Kidney (tissue), 13 donors: ENCODE measurements at regions not wholly inside any gene's neighbourhood (a gene's known extent, or its start where the extent isn't known, plus 50 kb on each side); places are given as distances from the start of the nearest gene placed in this dataset.

Experiments used
- DNase-seq, 5 donors: peaks; one replicate each; pipeline ENCODE4 v3.0.0-alpha.2; 2013 to 2020
- FAIRE-seq: peaks from 2 replicates; lab custom pipeline; 2012; peaks lifted over from hg19 to GRCh38; lab: Jason Lieb, UNC
- H3K27ac ChIP-seq, 2 donors: one replicate each; pipeline ENCODE4 v1.7.0; 2013; ENCODE audit warnings: low read depth in 2 of 2, low read length in 2 of 2, inconsistent platforms in 1 of 2
- H3K27me3 ChIP-seq: one replicate; pipeline ENCODE4 v1.7.1; 2013; ENCODE audit warnings: low read length, inconsistent platforms; ENCODE audit not compliant: control insufficient read depth, insufficient read depth
- H3K36me3 ChIP-seq, 3 donors: one replicate each; pipeline versions ENCODE4 v1.7.0 to v1.7.1; 2013; ENCODE audit warnings: low read length in 3 of 3, control low read depth in 1 of 3, inconsistent platforms in 1 of 3; ENCODE audit not compliant: insufficient read depth in 3 of 3, control insufficient read depth in 2 of 3
- H3K4me1 ChIP-seq, 3 donors: one replicate each; pipeline versions ENCODE4 v1.7.0 to v1.7.1; 2013; ENCODE audit warnings: low read length in 3 of 3, inconsistent platforms in 1 of 3, low read depth in 1 of 3; ENCODE audit not compliant: control insufficient read depth in 2 of 3, insufficient read depth in 2 of 3
- H3K4me3 ChIP-seq, 3 donors: one replicate each; pipeline versions ENCODE4 v1.7.0 to v1.8.1; 2013; ENCODE audit warnings: low read length in 3 of 3, control low read depth in 1 of 3, inconsistent platforms in 1 of 3
- H3K9ac ChIP-seq, 3 donors: one replicate each; pipeline versions ENCODE4 v1.7.0 to v1.7.1; 2013; ENCODE audit warnings: low read length in 3 of 3, control low read depth in 1 of 3, inconsistent platforms in 1 of 3
- H3K9me3 ChIP-seq, 3 donors: one replicate each; pipeline versions ENCODE4 v1.7.0 to v1.7.1; 2013; ENCODE audit warnings: low read length in 3 of 3, control low read depth in 1 of 3, inconsistent platforms in 1 of 3; ENCODE audit not compliant: control insufficient read depth in 2 of 3, insufficient read depth in 1 of 3
- intact Hi-C: fragments of 100-400 bp; cut with DNase I; formaldehyde crosslinking; loops from one replicate; pipeline ENCODE4 v1.11.1; 2022
- TF ChIP-seq, protein P1 (sequence below): IDR thresholded peaks from 3 replicates; pipeline ENCODE4 v1.5.1; 2012; ENCODE audit warnings: mild to moderate bottlenecking, moderate library complexity, borderline replicate concordance; ENCODE audit not compliant: insufficient read depth; ENCODE audit errors: extremely low read depth
- donor health status: control.
- donor health status: control.
- donor health status: control.
- donor health status: control.
- donor health status: control.
- donor health status: DM: yes; HTN: yes; CAD: no.
- donor health status: Normal renal cell carcinoma (clear cell type).

DNA sequence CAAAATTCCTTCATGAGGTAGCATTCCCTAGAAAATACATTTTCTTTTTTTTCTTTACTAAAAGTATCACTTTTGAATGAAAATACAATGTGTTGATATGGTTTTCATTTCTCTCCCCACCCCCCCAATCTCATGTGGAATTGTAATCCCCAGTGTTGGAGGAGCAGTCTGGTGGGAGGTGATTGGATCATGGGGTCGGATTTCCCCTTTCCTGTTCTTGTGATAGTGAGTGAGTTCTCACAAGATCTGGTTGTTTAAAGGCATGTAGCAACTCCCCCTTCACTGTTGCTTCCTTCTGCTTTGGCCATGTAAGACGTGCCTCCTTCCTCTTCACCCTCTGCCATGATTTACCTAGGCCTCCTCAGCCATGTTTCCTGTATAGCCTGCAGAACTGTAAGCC lies 790.3 kb upstream of the KCND2 start:
- H3K9ac ChIP-seq: no peak overlapping the region
- H3K4me3 ChIP-seq: no peak overlapping the region
- no peak for FAIRE-seq
- no peaks in the 10 kb centered on the region for H3K4me1 ChIP-seq
- no peaks in the 10 kb centered on the region for H3K9me3 ChIP-seq
- H3K27ac ChIP-seq: no peak overlapping the region
- H3K27me3 ChIP-seq: no peaks in the 10 kb centered on the region
- TF ChIP-seq, protein P1, sequence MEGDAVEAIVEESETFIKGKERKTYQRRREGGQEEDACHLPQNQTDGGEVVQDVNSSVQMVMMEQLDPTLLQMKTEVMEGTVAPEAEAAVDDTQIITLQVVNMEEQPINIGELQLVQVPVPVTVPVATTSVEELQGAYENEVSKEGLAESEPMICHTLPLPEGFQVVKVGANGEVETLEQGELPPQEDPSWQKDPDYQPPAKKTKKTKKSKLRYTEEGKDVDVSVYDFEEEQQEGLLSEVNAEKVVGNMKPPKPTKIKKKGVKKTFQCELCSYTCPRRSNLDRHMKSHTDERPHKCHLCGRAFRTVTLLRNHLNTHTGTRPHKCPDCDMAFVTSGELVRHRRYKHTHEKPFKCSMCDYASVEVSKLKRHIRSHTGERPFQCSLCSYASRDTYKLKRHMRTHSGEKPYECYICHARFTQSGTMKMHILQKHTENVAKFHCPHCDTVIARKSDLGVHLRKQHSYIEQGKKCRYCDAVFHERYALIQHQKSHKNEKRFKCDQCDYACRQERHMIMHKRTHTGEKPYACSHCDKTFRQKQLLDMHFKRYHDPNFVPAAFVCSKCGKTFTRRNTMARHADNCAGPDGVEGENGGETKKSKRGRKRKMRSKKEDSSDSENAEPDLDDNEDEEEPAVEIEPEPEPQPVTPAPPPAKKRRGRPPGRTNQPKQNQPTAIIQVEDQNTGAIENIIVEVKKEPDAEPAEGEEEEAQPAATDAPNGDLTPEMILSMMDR: no peak
- intact Hi-C loops: no loop called here
- no peaks in the 10 kb centered on the region for H3K36me3 ChIP-seq
- no peak for DNase-seq

DNA sequence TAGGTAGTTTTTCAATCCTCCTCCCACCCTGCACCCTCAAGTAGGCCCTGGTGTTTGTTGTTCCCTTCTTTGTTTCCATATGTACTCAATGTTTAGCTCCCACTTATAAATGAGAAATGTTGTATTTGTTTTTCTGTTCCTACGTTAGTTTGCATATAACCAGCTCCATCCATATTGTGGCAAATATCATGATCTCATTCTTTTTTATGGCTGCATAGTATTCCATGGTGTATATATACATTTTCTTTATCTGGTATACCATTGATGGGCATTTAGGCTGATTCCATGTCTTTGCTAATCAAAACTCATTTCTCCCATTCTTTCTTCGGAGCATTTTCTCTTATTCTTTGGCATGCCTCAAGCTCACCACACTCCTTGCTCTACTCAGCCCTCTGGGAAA lies 789.6 kb upstream of the KCND2 start:
- DNase-seq (no peak), FAIRE-seq (no peak)
- intact Hi-C loops: no loop called here

DNA sequence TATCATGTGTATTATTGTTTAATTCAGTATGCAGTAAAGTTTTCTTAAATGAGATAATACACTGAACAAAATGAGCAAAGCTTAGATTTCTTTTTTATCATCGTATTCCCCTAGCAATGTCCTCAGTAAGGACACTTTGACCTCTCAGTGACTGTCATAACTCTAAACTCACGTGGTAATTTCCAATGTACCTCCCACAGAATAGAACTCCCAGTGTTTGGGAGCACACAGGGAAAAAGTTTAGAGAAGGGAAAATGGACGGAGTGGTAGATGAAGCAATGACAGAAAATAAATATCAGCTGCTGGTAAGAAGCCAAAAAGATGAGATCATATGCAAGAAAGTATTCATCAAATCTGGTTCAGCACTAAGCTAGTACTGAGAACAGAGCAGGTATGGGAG lies 758.6 kb upstream of the KCND2 start:
- DNase-seq: no peak
- Histone ChIP-seq H3K4me1 (no peaks in the 10 kb centered on the region), H3K4me3 (no peak overlapping the region), H3K36me3 (no peaks in the 10 kb centered on the region), H3K27me3 (no peaks in the 10 kb centered on the region), H3K9me3 (no peaks in the 10 kb centered on the region), H3K9ac (no peak overlapping the region), H3K27ac (no peak overlapping the region)
- FAIRE-seq: no peak
- TF ChIP-seq, protein P1: no peak
- intact Hi-C loops: no loop called here

More for the DNA sequence above, 789.6 kb upstream of the KCND2 start:
- no peaks in the 10 kb centered on the region for H3K36me3 ChIP-seq
- H3K9ac ChIP-seq: no peak overlapping the region
- TF ChIP-seq, protein P1: no peak
- no peaks in the 10 kb centered on the region for H3K9me3 ChIP-seq
- no peaks in the 10 kb centered on the region for H3K4me1 ChIP-seq
- H3K27me3 ChIP-seq: no peaks in the 10 kb centered on the region
- no peak overlapping the region for H3K4me3 ChIP-seq
- H3K27ac ChIP-seq: no peak overlapping the region

DNA sequence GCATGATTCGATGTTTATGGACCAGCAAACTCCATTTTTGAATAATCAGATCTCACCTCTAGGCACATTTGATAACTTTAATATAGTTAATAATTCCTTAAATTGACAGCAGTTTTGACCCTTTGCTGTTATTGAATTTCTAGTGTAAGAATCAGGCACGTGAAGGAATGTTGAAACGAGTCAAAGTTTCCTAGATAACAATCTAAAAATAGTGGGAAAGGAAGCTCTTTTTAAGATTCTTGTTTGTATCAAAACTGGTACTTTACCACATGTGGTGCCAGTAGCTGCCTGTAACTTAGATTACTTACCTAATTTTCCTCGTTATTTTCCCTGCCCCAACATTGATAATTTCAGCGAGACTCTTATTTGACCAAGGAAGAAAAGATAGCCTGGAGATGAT lies 757.8 kb upstream of the KCND2 start:
- DNase-seq: peak in 1 of 5 donors; percentile 0
- Histone ChIP-seq H3K27ac (no peak overlapping the region), H3K36me3 (no peaks in the 10 kb centered on the region), H3K9me3 (no peaks in the 10 kb centered on the region), H3K9ac (no peak overlapping the region), H3K27me3 (no peaks in the 10 kb centered on the region), H3K4me3 (no peak overlapping the region), H3K4me1 (no peaks in the 10 kb centered on the region)
- TF ChIP-seq, protein P1: no peak
- intact Hi-C loops: no loop called here
- FAIRE-seq: no peak
